ENCODE measurements at regions not wholly inside any gene's neighbourhood (a gene's known extent, or its start where the extent isn't known, plus 50 kb on each side); places are given as distances from the start of the nearest gene placed in this dataset.

DNA sequence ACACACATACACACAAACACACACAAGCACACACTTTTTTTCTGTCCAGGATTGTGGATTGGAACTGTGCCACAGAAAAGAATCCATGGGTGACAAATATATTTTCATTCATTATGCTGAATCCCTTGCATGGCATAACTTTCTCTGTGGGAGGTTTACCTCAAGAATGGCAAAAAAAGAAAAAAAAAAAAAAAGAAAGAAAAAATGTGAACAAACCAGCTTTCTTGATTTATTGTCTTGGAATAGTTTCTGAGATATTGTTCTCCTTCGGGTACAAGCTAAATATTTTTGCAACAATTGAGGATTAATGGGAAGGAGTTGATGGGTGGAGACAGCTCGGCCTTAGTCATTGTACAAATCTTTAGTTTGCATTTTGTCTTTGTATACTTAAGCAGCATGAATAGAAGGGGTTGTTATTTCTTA is 153.1 kb downstream of the GMNC start:
- intact Hi-C loops (cut with micrococcal nuclease): no loop called here
- Mint-ChIP-seq H3K9me3 (no peaks in the 10 kb centered on the region), H3K27me3 (peaks cover 5% of the 10 kb centered on the region), H3K4me1 (ENCODE audit: low read depth) (no peaks in the 10 kb centered on the region), H3K36me3 (ENCODE audit: low read depth) (no peaks in the 10 kb centered on the region), H3K27ac (no peak overlapping the region), H3K4me3 (no peak overlapping the region)
- DNase-seq (no peak), ATAC-seq (no peak)
- ChIA-PET POLR2A (no interaction called here), CTCF (interaction anchor here (1.6 kb wide), 1 partner anchor 8 kb away, joined by 3 read pairs; no protein-coding TSS in a partner anchor)
- TF ChIP-seq CTCF (IDR thresholded peaks at IDR 0.05): no peak

Data from activated CD8-positive, alpha-beta T cell treated with anti-CD3 and anti-CD28 coated beads for 36 hours (primary cell).